NCI-H460 (cell line): ENCODE measurements at regions not wholly inside any gene's neighbourhood (a gene's known extent, or its start where the extent isn't known, plus 50 kb on each side); places are given as distances from the start of the nearest gene placed in this dataset.
A peak's percentile ranks its signal among the peaks of the same experiment; 100 is the strongest.

Experiments used
- DNase-seq: peaks from one replicate; pipeline ENCODE4 v3.0.0-alpha.2; 2016; ENCODE audit warnings: low read depth; ENCODE audit errors: extremely low read depth

GRCh38 chr18:40864846-40865245 lies 1090.2 kb upstream of the PIK3C3 start:
- DNase-seq: no peak

GRCh38 chr18:40863801-40864200 lies 1091.2 kb upstream of the PIK3C3 start:
- no peak for DNase-seq

GRCh38 chr18:40860189-40860588 lies 1094.8 kb upstream of the PIK3C3 start:
- no peak for DNase-seq

GRCh38 chr18:40855661-40856060 lies 1099.4 kb upstream of the PIK3C3 start:
- DNase-seq: no peak

GRCh38 chr18:40852406-40852805 lies 1102.6 kb upstream of the PIK3C3 start:
- no peak for DNase-seq

- DNase-seq: no peak
Measured at GRCh38 chr18:40851014-40851429, 1104.0 kb upstream of the PIK3C3 start.

- DNase-seq: no peak
Measured at GRCh38 chr18:40849886-40850285, 1105.1 kb upstream of the PIK3C3 start.

- DNase-seq: no peak
Measured at GRCh38 chr18:40841467-40841866, 1113.6 kb upstream of the PIK3C3 start.

- DNase-seq: no peak
Measured at GRCh38 chr18:40841063-40841462, 1114.0 kb upstream of the PIK3C3 start.

- DNase-seq: no peak
Measured at GRCh38 chr18:40832362-40832761, 1122.7 kb upstream of the PIK3C3 start.

GRCh38 chr18:40824291-40824690 lies 1130.7 kb upstream of the PIK3C3 start:
- no peak for DNase-seq

GRCh38 chr18:40821596-40822243 lies 1133.3 kb upstream of the PIK3C3 start:
- no peak for DNase-seq

GRCh38 chr18:40812981-40813515 lies 1142.0 kb upstream of the PIK3C3 start:
- DNase-seq: no peak

GRCh38 chr18:40810372-40810771 lies 1144.7 kb upstream of the PIK3C3 start:
- peak; percentile 15 for DNase-seq

GRCh38 chr18:40789286-40789685 lies 1165.7 kb upstream of the PIK3C3 start:
- DNase-seq: no peak

GRCh38 chr18:40782453-40783130 lies 1172.4 kb upstream of the PIK3C3 start:
- DNase-seq: no peak

GRCh38 chr18:40769786-40770185 lies 1185.2 kb upstream of the PIK3C3 start:
- DNase-seq: no peak

- DNase-seq: no peak
Measured at GRCh38 chr18:40760251-40760650, 1194.8 kb upstream of the PIK3C3 start.

GRCh38 chr18:40754477-40754876 lies 1200.6 kb upstream of the PIK3C3 start:
- DNase-seq: no peak

GRCh38 chr18:40752316-40752715 lies 1202.7 kb upstream of the PIK3C3 start:
- no peak for DNase-seq

GRCh38 chr18:40751186-40751585 lies 1203.8 kb upstream of the PIK3C3 start:
- no peak for DNase-seq

GRCh38 chr18:40739029-40739428 lies 1216.0 kb upstream of the PIK3C3 start:
- no peak for DNase-seq
